Kidney tubule cell (primary cell): ENCODE measurements at regions not wholly inside any gene's neighbourhood (a gene's known extent, or its start where the extent isn't known, plus 50 kb on each side); places are given as distances from the start of the nearest gene placed in this dataset.
"Not testable (repeated sequence)": the region's sequence is repeated elsewhere in the genome, so short reads cannot be mapped to it uniquely, and the experiment has no call there.

Source experiments
- DNase-seq: peaks from one replicate; pipeline ENCODE4 v3.0.0-alpha.2; 2018; ENCODE audit warnings: low spot score

DNA sequence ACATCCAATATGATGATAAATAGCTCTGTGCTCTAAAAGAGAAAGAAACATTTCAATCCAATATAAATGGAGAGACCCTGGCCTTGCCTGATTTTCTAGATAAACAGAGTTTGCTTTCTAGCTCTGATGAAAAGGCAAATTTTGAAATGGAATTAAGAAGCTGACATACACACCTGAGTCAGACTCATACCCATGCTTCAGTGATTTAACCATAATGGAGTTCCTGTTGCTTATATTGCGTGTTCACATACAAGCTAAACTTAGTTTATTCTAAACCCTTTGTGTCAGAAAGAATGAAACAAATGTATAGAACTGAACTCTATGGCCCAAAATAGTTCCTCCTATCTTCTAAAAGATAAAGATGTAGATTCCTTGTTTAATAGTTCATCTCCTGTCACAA, 760.8 kb upstream of the ARPP21 start:
- no peak for DNase-seq

DNA sequence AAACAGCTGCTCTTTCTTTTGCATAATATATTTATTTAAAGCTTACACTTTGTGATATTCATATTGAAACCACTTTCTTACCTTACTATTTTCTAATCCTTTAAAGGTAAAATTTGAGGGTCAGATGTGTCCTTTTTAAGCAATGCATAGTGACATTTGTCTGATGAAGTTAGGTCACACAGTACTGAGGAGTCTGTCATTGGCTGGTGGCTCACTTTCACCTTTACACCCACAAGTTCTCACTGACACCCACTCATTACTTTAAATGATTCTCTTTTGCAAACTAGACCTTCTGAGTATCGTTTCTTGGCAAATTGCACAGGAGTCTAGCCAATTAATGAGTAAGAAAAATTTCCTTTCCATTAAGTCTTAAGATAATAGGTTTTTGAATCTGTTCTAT, 758.3 kb upstream of the ARPP21 start:
- no peak for DNase-seq

DNA sequence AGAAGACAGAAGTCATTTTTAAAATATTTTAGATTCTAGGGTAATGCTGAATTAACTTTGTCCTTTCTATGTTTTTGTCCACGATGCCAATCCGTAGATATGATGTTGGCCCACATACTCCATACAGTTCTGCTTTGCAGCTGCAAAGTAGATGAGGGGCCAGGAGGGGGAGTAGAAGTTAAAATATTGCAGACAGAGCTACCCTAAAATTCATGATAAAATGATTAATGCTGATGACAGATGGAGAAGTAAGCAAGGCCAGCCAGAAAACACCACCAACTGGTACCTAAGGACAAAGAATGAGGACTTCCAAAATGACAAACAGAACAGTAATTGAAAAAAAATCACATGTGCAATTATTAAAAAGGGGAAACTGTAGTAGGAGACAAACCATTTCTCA, 756.6 kb upstream of the ARPP21 start:
- no peak for DNase-seq

DNA sequence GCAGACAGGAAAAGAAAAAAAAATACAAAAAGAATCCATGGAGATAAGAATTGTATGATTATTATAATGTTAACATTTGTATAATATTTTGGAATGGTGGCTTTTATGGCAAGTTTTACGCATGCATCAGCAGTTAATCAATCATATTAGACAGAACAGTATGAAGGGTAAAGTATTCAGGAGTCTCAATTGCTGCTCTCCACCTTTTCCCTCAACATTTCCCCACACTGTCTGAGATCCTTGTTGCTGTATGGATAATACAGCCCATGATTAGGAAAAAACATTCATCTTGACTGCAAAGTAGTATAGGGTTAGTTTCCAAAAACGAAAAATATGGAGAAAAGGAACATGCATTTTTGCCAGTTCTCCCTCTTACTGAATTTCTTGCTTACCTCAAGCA, 755.3 kb upstream of the ARPP21 start:
- DNase-seq = no peak

DNA sequence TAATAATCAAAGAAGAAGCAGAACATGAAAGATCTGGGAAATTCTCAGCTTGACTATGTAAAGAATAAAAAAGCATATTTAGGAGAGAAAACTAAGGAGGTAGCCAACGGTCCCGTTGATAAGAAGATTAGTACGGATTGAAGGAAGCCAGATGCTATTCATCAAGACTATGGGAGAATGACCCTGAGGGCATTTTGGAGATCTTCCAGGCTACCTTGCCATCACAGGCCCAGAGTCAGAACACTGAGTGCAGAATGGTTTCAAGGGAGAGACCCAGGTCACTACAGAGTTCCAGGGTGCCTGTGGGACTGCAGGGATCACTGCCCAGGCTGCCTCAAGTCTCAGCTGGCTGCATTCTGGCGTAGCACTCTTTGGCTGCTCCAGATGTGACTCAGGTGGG, 752.9 kb upstream of the ARPP21 start:
- no peak for DNase-seq

DNA sequence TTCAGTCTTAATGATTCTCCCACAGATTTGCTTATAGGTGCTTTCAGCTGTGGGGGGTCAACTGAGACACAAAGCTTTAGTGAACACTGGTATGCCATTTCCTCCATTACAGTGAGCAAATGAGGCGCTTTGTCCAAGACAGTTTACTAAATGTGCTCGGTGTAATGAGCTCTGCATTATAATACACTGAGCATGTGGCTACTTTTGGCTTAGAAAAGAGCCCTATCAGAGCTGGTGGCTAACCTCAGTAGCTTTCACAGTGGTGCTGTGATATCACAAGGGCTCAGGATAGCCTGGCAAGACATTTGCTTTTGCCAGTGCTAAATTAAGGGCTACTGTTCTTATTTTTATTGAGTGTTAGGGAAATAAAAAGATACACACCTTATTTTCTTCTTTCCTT, 749.7 kb upstream of the ARPP21 start:
- no peak for DNase-seq

DNA sequence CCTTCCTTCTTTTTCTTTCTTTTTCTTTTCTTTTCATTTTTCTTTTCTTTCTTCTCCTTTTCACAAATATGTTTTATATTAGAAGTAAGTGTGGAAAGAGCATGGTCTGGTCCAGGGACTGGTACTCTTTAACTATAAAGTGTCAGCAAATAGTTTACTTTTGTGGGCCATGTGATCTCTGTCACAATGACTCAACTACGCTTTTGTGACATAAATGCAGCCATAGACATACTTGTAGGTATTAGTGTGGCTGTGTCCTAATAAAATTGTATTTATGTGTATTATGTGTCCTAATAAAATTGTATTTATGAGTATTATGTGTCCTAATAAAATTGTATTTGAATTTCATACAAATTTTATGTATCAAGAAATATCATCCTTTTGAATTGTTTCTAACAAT, 749.1 kb upstream of the ARPP21 start:
- DNase-seq = no peak

DNA sequence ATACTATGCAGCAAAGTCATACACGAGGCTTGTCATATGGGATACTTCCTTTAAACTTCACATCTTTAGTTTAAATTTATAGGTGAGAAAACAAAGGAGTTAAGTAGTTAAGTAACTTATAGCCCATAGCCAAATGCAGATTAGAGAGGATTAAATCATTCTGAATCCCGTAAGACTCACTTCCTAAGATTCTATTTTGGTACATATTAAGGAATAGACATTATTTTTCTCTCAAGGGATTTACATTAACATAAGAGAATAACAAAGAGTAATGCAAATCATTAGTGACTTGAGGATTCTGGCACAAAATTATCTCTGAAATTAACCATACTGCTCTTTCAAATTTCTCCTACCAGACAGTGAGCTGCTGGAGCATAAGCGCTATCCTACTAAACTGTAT, 747.4 kb upstream of the ARPP21 start:
- no peak for DNase-seq

DNA sequence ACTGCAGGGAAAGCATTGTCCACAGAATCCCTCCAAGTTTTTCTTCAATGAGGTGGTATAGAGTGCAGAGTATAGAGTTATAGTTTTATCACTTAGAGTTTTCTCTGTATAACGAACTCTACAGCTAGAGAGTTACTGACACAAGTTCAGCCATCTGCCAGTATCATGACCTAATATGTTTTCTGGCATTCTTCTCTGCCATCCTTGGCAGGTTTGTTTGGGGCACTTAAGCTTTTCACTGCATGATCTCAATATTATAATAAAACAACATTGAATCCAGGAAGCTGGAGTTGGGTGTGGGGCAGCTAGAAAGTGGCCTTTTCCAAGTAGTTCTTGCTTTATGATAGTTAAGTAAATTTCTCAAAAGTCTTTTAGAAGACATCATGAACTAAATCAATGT, 743.5 kb upstream of the ARPP21 start:
- no peak for DNase-seq

DNA sequence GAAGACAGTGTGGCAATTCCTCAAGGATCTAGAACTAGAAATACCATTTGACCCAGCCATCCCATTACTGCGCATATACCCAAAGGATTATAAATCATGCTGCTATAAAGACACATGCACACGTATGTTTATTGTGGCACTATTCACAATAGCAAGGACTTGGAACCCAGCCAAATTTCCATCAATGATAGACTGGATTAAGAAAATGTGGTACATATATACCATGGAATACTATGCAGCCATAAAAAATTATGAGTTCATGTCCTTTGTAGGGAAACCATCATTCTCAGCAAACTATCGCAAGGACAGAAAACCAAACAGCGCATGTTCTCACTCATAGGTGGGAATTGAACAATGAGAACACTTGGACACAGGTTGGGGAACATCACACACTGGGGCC, 729.6 kb upstream of the ARPP21 start:
- not testable (repeated sequence) for DNase-seq

DNA sequence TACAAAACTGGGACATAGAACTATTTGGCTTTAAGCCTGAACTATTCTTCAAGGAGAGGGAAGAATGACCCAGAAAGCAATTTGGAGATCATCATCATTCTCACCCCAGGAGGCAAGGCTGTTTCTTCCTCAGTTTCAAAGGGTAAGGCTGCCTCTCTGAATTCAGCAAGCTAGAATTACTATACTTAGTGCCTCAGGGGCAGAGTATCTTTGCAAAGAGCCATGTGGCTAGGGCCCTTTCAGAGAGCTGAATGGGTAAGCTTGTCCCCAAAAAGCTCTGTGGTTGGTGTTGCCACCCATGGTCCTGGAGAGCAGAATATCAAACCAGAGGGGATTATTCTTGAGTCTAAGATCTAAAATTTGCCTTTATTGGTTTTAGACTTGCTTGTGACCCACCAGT, 720.3 kb upstream of the ARPP21 start:
- DNase-seq = no peak

DNA sequence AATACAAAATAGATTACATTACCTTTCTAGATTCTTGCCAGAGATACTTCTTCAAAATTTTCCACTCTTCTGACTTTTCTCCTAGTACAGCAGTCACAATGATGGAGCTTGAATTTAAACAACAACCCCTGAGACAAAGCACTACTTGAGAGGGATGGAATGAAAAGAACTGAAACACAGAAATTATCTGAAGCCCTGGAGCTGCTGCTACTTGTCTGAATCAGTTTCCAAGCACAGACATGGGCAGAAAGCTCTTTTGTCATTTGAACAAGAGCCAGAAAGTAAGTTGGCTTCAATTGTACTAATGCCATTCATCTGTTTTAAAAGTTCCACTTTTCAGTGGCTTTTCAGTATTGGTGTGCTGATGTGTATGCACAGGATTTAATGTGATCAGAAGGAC, 718.5 kb upstream of the ARPP21 start:
- no peak for DNase-seq

DNA sequence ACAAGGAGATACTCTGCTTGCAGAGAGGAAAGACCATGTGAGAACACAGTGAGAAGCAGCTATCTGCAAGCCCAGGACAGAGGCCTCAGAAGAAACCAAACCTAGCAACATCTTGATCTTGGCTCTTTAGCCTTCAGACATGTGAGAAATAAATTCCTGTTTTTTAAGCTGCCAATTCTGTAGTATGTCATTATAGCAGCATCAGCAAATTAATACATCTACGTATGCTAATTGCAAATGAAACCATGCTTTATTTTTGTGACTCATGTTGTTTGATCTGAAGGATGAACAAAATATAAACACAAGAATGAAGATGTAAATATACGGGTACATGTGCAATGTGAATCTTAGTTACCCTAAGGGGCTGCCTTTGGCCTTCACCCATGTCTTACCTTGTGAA, 714.4 kb upstream of the ARPP21 start:
- DNase-seq = no peak

DNA sequence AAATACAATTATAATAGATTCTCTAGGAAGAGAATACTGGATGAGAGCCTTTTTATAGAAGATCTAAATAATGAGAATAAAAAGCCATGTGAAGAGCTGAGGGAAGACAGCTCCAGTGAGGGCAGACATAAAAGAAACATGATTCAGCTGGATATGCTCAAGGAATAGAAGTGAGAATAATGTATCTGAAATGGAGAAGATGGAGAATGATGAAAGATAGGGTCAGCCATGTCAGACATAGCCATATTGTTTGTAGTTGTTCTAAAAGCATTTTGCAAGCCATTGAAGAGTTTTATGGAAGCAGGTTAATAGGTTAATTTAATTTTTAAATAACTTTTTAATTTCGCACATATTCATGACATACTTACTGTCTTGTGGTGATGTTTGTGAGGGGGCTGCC, 713.5 kb upstream of the ARPP21 start:
- DNase-seq = no peak

DNA sequence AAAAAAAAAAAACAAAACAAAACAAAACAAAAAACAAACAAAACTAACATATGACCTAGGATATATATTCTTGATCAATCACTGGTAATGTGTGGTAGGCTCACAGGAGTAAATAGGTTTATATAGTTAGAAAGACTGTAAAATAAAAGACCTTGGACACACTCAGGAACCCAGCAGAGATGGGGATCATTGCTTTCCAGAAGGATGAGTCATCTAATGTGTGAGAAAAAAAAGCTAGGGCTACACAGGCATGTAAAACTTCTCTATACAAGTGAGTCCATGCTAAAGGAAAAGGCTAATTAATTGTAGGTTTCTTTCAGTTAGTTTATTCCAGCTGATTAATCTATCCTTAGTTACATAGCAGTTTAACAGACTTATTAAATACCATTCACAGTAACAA, 710.3 kb upstream of the ARPP21 start:
- no peak for DNase-seq

DNA sequence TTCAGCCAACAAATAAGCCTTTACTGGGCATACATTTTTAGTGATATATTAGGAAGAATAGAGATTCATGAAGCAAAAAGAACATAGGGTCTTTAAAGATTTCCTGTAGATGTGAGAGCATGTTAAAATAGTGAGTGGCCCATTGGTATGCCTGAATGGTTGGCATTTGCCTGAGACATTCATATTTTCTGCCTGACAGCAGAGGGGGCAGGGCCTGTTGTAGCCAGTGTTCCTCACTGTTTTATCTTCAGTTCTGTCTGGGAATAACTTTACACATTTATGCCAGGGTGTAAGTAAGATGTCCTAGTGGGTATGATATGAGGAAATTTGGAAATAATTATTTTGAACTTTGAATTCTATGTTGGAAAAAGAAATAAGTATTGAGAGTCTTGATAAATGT, 704.7 kb upstream of the ARPP21 start:
- DNase-seq = peak; percentile 17

DNA sequence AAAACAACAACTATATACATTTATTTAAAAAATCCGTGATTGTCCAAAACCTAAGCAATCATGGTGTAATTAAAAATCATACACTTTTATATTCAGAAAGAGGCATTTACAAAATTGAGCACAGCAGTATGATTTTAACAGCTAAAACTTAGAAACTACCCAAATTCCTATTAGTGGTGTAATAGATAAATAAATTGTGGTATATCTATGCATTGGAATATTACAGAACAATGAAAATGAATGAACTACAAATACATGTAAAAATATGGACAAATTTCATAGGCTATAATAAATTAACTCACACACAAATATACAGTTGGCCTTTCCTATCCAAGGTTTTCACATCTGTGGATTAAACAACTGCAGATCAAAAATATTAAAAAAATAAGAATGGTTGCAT, 700.5 kb upstream of the ARPP21 start:
- no peak for DNase-seq

DNA sequence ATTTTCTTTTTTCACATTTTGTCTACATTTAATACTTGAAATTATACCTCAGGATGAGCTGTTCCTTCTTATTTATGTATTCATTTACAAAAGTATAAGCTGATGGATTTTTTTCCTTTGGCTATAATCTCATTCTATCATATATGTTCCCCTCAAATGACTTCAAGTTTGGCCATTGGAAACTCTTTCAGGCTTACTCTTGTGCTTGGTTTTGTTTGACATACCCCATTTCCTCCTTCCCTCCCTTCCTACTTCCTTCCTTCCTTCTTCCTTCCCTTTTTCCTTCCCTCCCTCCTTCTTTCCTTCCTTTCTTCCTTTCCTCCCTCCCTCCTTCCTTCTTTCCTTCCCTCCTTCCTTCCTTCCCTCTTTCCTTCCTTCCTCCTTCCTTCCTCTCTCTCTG, 697.1 kb upstream of the ARPP21 start:
- DNase-seq = no peak

DNA sequence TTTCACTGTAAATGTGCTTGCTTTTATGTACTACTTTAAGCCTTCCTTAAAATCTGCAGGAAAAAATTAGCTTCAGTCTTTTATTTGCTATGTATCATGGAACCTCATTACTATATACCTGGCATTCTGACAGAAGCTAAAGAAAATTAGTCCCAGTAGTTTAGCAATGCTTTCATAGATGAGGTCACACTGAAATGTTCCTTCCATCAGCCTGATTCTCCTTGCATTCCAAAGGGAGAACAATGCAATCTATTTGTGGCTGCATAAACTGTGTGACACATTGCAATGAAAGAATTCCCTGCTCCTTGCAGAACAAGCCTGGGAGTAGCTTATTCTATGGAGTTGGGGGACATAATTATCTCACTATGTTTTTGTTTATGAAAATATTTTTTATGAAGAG, 691.5 kb upstream of the ARPP21 start:
- peak; percentile 51 for DNase-seq

DNA sequence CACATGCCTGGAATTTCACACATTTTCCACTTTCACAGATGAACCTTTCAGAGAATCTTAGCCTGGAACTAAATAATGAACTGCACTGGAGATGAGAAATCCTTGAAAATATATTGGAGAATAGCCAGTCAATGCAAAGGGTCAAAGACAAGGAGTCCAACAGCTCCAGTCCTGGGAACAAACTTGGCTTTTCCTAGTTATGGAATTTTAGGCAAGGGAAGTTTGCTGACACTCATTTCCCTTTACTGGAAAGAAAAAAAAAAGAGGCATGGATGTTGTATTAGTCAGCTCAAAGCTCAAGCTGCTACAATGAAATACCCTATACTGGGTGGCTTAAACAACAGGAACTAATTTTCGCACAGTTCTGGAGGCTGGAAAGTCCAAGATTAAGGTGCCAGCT, 690.8 kb upstream of the ARPP21 start:
- DNase-seq = peak; percentile 4

DNA sequence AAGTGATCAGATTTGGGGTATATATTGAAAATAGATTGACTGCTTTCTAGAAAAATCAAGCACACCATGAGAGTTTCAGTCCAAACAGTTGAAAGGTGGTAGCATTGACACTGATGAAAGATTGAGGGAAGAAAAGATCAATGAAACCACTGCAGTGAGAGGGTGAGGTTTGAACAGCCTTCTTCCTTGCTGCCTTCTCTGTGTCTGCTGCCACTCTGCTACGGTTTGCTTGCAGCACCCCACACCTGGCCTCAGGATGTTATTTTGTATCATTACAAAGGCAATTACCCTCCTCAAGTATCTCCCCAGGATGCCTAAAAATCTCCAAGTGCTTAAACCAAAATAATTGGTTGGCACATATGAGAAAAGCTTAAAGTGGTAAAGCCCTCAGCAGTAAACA, 683.6 kb upstream of the ARPP21 start:
- DNase-seq = no peak

DNA sequence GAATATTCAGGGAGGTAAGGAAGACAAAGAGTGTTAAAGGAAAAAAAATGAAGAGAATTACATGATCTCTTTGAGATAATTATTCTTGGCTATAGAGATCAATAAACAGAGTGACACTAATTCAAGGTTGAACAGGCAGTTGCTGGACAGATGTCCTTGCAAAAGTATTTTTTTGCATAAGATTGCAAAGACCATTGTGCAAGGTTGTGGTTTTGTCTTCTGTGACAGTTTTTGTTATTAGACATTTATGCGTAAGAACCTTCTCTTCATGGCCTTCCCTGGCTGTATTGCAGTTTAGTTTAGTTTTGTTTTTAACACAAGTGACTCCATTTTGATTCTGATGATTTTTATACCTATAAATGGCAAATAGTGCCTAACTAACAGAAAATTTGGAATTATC, 682.8 kb upstream of the ARPP21 start:
- DNase-seq = no peak

DNA sequence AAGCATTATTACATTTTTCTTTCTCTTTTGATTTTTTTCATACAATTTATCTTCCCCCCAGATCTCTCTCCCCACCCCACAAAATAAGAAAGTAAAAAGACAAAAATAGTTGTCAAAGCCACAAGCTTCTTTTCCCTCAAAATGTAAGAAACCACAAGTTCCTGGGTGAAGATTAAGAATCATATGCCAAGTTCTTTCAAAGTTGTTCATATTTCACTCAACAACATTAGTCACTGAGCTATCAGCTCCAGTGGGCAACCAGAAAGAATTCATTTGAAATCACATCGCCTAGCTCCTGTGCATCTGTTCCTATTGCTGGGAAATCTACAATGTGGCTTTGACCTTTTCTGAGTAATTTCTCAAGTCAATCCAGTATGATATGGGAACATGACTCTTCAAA, 681.6 kb upstream of the ARPP21 start:
- DNase-seq = peak; percentile 36

DNA sequence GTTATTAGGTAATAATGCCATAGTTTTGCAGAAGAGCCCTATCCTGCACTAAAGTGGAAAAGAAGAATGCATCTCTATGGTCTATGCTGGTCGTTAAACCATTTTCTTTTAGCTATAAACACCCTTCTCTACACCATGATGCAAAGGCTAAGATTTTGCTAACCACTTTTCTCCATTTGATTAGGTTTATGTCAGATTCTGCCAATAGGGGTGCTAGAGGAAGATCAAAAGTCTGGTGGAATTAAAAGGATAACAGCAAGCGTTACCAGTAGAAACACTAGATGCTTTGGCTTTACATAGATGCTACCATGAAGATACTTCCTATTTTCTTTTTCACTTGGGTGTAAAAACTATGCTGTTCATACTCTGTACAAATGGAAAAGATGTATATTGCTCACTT, 669.8 kb upstream of the ARPP21 start:
- no peak for DNase-seq

DNA sequence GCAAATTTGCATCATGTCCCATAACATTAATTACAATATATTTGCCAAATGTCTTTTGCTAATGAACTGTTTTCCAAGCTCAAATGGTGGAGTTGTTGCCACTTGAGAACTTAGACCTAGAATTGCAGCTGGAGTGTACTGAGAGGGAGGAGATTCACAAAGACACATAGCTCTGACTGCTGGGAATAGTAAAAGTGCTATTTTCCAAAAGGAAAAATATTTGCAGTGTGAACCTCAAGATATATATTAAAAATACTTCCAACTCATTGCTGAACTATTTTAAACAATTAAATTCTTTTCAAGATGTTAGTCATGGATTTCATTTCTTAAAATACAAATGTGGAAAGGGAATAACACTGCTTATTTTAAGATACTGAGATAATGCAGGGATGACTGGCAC, 666.8 kb upstream of the ARPP21 start:
- DNase-seq = no peak

DNA sequence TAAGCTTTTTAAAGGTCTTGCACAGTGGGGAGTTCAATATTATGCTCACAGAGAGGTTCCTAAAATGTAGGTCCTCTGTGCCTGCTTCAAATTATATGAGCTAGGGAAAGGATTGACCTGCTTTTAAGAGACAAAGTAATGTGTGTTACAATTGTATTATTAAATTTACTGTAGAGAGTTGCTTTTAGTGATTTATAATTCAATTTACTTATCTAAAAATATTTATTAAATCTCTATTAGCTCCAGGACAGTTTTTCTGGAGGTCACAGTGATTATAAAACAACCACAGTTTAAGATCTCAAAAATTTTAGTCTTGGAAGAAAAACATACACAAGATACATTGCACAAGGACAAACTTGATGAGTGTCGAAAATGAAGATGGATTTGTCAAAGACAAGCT, 665.7 kb upstream of the ARPP21 start:
- DNase-seq = no peak
